Gastroesophageal sphincter (tissue), 4 donors: ENCODE measurements at regions not wholly inside any gene's neighbourhood (a gene's known extent, or its start where the extent isn't known, plus 50 kb on each side); places are given as distances from the start of the nearest gene placed in this dataset.

Experiments
- ATAC-seq: fragments of 150-250 bp; one replicate; pipeline ENCODE4 v1.9.1; 2016; ENCODE audit warnings: mild to moderate bottlenecking, moderate library complexity
- H3K27ac ChIP-seq, 4 donors: fragments of 200-600 bp; sonication (generic) in 3 of 4; 1 replicate in 3 of 4; 2 replicates in 1 of 4; pipeline ENCODE4 v1.5.1; 2016 to 2019
- H3K27me3 ChIP-seq: fragments of 200-600 bp; sonication (generic); one replicate; pipeline ENCODE4 v1.5.1; 2019
- H3K36me3 ChIP-seq, 2 donors: fragments of 200-600 bp; sonication (generic); one replicate each; pipeline ENCODE4 v1.5.1; 2019; ENCODE audit warnings: control low read depth in 1 of 2
- H3K4me1 ChIP-seq, 3 donors: fragments of 200-600 bp; sonication (generic); 1 replicate in 2 of 3; 2 replicates in 1 of 3; pipeline ENCODE4 v1.5.1; 2016 to 2019; ENCODE audit warnings: control low read depth in 2 of 3
- H3K4me3 ChIP-seq, 2 donors: fragments of 200-600 bp; sonication (generic); one replicate each; pipeline ENCODE4 v1.5.1; 2019; ENCODE audit warnings: mild to moderate bottlenecking in 1 of 2, moderate library complexity in 1 of 2
- H3K9me3 ChIP-seq, 3 donors: fragments of 200-600 bp; sonication (generic); one replicate each; pipeline ENCODE4 v1.5.1; 2017 to 2019; ENCODE audit warnings: control low read depth in 2 of 3
- EP300 ChIP-seq: sonication (generic); formaldehyde crosslinking; IDR thresholded peaks from one replicate; pipeline ENCODE4 v1.6.1; 2017; ENCODE audit warnings: antibody characterized with exemption, mild to moderate bottlenecking
- POLR2A ChIP-seq, 2 donors: fragments of 450-650 bp; IDR thresholded peaks; one replicate each; pipeline ENCODE4 v1.6.1; 2017; ENCODE audit warnings: antibody characterized with exemption in 2 of 2, mild to moderate bottlenecking in 2 of 2, moderate library complexity in 1 of 2
- POLR2AphosphoS5 ChIP-seq: sonication (generic); formaldehyde crosslinking; IDR thresholded peaks from one replicate; pipeline ENCODE4 v1.6.1; 2017; ENCODE audit warnings: antibody characterized with exemption
- WGBS, 2 donors: methylation state at CpG; one replicate each; pipeline ENCODE4 v1.1.5; 2018; ENCODE audit warnings: low coverage in 1 of 2; 5-methylcytosine and 5-hydroxymethylcytosine counted together
- TF ChIP-seq, protein P1 (sequence below), 4 experiments: fragments of 200-600 bp in 2 of 4; fragments of 450-650 bp in 2 of 4; sonication (generic) in 1 of 4; IDR thresholded peaks; one replicate each; pipeline ENCODE4 v1.5.1; 2017 to 2019; ENCODE audit warnings: antibody characterized with exemption in 4 of 4, mild to moderate bottlenecking in 2 of 4, moderate library complexity in 2 of 4

GRCh38 chr4:28868841-28869240, 1851.3 kb upstream of the PCDH7 start:
- ATAC-seq: no peak
- 61 to 100% methylated on average over 1 to 4 of the region's 4 CpGs for WGBS, 2 donors
- Histone ChIP-seq H3K4me3 (no peak overlapping the region), H3K36me3 (no peaks in the 10 kb centered on the region), H3K4me1 (no peaks in the 10 kb centered on the region), H3K27me3 (no peaks in the 10 kb centered on the region), H3K27ac (no peak overlapping the region), H3K9me3 (no peaks in the 10 kb centered on the region)
- TF ChIP-seq EP300: no peak
- no peak for TF ChIP-seq POLR2A (IDR thresholded peaks at IDR 0.05)
- no peak for TF ChIP-seq POLR2AphosphoS5
- TF ChIP-seq, protein P1, sequence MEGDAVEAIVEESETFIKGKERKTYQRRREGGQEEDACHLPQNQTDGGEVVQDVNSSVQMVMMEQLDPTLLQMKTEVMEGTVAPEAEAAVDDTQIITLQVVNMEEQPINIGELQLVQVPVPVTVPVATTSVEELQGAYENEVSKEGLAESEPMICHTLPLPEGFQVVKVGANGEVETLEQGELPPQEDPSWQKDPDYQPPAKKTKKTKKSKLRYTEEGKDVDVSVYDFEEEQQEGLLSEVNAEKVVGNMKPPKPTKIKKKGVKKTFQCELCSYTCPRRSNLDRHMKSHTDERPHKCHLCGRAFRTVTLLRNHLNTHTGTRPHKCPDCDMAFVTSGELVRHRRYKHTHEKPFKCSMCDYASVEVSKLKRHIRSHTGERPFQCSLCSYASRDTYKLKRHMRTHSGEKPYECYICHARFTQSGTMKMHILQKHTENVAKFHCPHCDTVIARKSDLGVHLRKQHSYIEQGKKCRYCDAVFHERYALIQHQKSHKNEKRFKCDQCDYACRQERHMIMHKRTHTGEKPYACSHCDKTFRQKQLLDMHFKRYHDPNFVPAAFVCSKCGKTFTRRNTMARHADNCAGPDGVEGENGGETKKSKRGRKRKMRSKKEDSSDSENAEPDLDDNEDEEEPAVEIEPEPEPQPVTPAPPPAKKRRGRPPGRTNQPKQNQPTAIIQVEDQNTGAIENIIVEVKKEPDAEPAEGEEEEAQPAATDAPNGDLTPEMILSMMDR (IDR thresholded peaks at IDR 0.05): no peak

DNA sequence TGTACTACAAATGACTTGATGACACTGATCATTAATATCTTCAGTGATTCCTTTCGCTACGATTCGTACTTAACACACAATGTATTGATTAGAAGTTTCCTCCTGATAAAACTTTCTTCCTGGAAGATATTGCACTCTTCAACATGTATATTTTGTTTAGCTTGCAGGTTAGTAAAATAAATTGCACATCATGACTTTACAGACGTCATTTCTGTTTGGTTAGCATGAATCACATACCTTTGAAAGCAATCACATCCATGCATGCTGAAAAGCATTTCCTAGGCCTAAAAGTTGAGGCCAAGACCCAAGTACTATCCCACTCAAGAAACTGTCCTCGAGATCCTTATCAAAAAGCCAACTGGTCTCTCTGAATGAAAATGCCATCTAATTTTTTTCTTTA, 1841.0 kb upstream of the PCDH7 start:
- Histone ChIP-seq H3K27me3 (no peaks in the 10 kb centered on the region), H3K4me3 (no peak overlapping the region), H3K4me1 (no peaks in the 10 kb centered on the region), H3K9me3 (no peaks in the 10 kb centered on the region), H3K27ac (no peak overlapping the region), H3K36me3 (no peaks in the 10 kb centered on the region)
- 55 to 70% methylated on average over 4 to 5 of the region's 5 CpGs for WGBS, 2 donors
- no peak for TF ChIP-seq POLR2AphosphoS5
- no peak for TF ChIP-seq EP300
- TF ChIP-seq, protein P1 (IDR thresholded peaks at IDR 0.05): no peak
- no peak for TF ChIP-seq POLR2A (IDR thresholded peaks at IDR 0.05)
- no peak for ATAC-seq

- TF ChIP-seq POLR2A (IDR thresholded peaks at IDR 0.05): no peak
- no peak for TF ChIP-seq POLR2AphosphoS5
- TF ChIP-seq, protein P1 (IDR thresholded peaks at IDR 0.05): no peak
- no peak for TF ChIP-seq EP300
- H3K9me3 ChIP-seq: no peaks in the 10 kb centered on the region
- no peak overlapping the region for H3K27ac ChIP-seq
- ATAC-seq: no peak
- no peaks in the 10 kb centered on the region for H3K36me3 ChIP-seq
- no peaks in the 10 kb centered on the region for H3K4me1 ChIP-seq
- 59 to 74% methylated on average over 2 of the region's 2 CpGs for WGBS, 2 donors
- H3K4me3 ChIP-seq: no peak overlapping the region
- H3K27me3 ChIP-seq: no peaks in the 10 kb centered on the region
Measured at GRCh38 chr4:28879900-28880299, 1840.3 kb upstream of the PCDH7 start.

DNA sequence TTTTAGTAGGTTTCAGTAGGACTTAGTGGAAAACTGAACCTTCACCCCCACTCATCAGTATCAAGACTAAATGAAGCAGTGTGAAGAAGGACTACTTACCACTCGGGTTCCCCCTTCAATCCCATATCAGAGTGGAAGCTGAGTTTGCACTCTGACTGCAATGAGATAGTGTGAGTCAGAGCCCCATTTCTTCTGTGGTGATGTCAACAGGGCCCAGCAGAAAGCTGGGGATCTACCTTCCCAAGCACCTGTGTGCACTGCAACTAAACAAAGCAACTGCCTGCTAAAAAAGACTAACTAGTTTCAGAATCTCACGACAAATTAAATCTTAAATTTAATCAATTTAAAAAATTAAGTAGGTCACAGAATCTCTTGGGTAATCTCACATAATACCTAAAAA, 1837.0 kb upstream of the PCDH7 start:
- TF ChIP-seq POLR2AphosphoS5 (no peak), POLR2A (IDR thresholded peaks at IDR 0.05) (no peak), EP300 (no peak)
- TF ChIP-seq, protein P1 (IDR thresholded peaks at IDR 0.05): no peak

GRCh38 chr4:28886934-28887333, 1833.2 kb upstream of the PCDH7 start:
- ATAC-seq: no peak
- Histone ChIP-seq H3K36me3 (no peaks in the 10 kb centered on the region), H3K4me3 (no peak overlapping the region), H3K4me1 (no peaks in the 10 kb centered on the region), H3K27ac (no peak overlapping the region), H3K27me3 (no peaks in the 10 kb centered on the region), H3K9me3 (no peaks in the 10 kb centered on the region)
- WGBS, 2 donors: 64 to 67% methylated on average over 2 to 3 of the region's 4 CpGs
- TF ChIP-seq, protein P1 (IDR thresholded peaks at IDR 0.05): no peak
- TF ChIP-seq POLR2AphosphoS5 (no peak), EP300 (no peak), POLR2A (IDR thresholded peaks at IDR 0.05) (no peak)

More for the DNA sequence above, 1837.0 kb upstream of the PCDH7 start:
- no peak overlapping the region for H3K27ac ChIP-seq
- H3K36me3 ChIP-seq: no peaks in the 10 kb centered on the region
- WGBS, 2 donors: 67 to 100% methylated on average over 2 of the region's 2 CpGs
- H3K27me3 ChIP-seq: no peaks in the 10 kb centered on the region
- ATAC-seq: no peak
- no peaks in the 10 kb centered on the region for H3K9me3 ChIP-seq
- H3K4me1 ChIP-seq: no peaks in the 10 kb centered on the region
- no peak overlapping the region for H3K4me3 ChIP-seq
